Glutamatergic neuron (in vitro differentiated cells): ENCODE measurements at regions not wholly inside any gene's neighbourhood (a gene's known extent, or its start where the extent isn't known, plus 50 kb on each side); places are given as distances from the start of the nearest gene placed in this dataset.
"Not testable (repeated sequence)": the region's sequence is repeated elsewhere in the genome, so short reads cannot be mapped to it uniquely, and the experiment has no call there.

Source experiments
- DNase-seq: peaks from one replicate; pipeline ENCODE4 v3.0.0; 2022
- H3K27ac Mint-ChIP-seq: one replicate; pipeline ENCODE4 v1.8.0; 2020; ENCODE audit warnings: mild to moderate bottlenecking, mixed read lengths, inconsistent platforms; ENCODE audit not compliant: unreplicated experiment
- H3K27me3 Mint-ChIP-seq: one replicate; pipeline ENCODE4 v1.8.0; 2020; ENCODE audit warnings: mild to moderate bottlenecking, moderate library complexity, mixed read lengths, inconsistent platforms; ENCODE audit not compliant: unreplicated experiment
- H3K36me3 Mint-ChIP-seq: one replicate; pipeline ENCODE4 v1.8.0; 2020; ENCODE audit warnings: mild to moderate bottlenecking, mixed read lengths, inconsistent platforms; ENCODE audit not compliant: unreplicated experiment
- H3K4me1 Mint-ChIP-seq: one replicate; pipeline ENCODE4 v1.8.0; 2020; ENCODE audit warnings: mild to moderate bottlenecking, low read depth, mixed read lengths, inconsistent platforms; ENCODE audit not compliant: unreplicated experiment
- H3K4me3 Mint-ChIP-seq: one replicate; pipeline ENCODE4 v1.8.0; 2020; ENCODE audit warnings: mild to moderate bottlenecking, mixed read lengths, inconsistent platforms; ENCODE audit not compliant: unreplicated experiment
- H3K9me3 Mint-ChIP-seq: one replicate; pipeline ENCODE4 v1.8.0; 2020; ENCODE audit warnings: mild to moderate bottlenecking, moderate library complexity, mixed read lengths, inconsistent platforms; ENCODE audit not compliant: unreplicated experiment
- CTCF ChIP-seq: fragments of 200-600 bp; sonication (generic); IDR thresholded peaks from one replicate; pipeline ENCODE4 v1.5.0; 2021; ENCODE audit not compliant: partially characterized antibody, unreplicated experiment

GRCh38 chrX:108947205-108947604 lies 210.8 kb upstream of the IRS4 start:
- no peak overlapping the region for H3K27ac Mint-ChIP-seq
- H3K4me3 Mint-ChIP-seq, result no peak overlapping the region
- no peaks in the 10 kb centered on the region for H3K36me3 Mint-ChIP-seq
- H3K9me3 Mint-ChIP-seq, result peaks cover 3% of the 10 kb centered on the region
- H3K27me3 Mint-ChIP-seq, result no peaks in the 10 kb centered on the region
- peak; percentile 3 for DNase-seq
- TF ChIP-seq CTCF, result no peak
- peaks cover 2% of the 10 kb centered on the region for H3K4me1 Mint-ChIP-seq

DNA sequence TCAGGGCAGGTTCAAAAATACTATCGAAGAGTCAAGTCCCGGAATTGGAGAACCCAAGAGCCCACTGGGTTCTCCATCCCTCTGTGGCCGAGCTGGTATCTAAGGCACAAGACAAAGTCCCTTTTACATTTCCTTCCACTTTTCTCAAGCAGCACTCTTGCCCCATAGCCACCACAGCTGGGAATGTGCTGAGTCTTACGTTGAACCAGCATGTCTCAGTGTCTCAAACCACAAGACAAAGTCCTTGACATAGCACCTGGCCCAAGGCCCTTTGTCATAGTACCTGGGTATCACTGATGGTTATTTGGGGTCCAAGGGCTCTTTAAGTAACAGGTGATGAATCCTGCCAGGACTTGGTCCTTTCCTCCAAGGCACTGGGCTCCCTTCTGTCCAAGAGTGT lies 210.2 kb upstream of the IRS4 start:
- Mint-ChIP-seq H3K9me3 (peaks cover 3% of the 10 kb centered on the region), H3K4me3 (no peak overlapping the region), H3K27me3 (no peaks in the 10 kb centered on the region), H3K36me3 (no peaks in the 10 kb centered on the region), H3K4me1 (peaks cover 2% of the 10 kb centered on the region), H3K27ac (no peak overlapping the region)
- no peak for TF ChIP-seq CTCF
- no peak for DNase-seq

GRCh38 chrX:108945883-108946523 lies 209.6 kb upstream of the IRS4 start:
- no peak for TF ChIP-seq CTCF
- no peak for DNase-seq
- H3K27ac Mint-ChIP-seq, result no peak overlapping the region
- no peaks in the 10 kb centered on the region for H3K36me3 Mint-ChIP-seq
- H3K4me3 Mint-ChIP-seq, result no peak overlapping the region
- H3K27me3 Mint-ChIP-seq, result no peaks in the 10 kb centered on the region
- peaks cover 2% of the 10 kb centered on the region for H3K4me1 Mint-ChIP-seq
- peaks cover 3% of the 10 kb centered on the region for H3K9me3 Mint-ChIP-seq

GRCh38 chrX:108914791-108915190 lies 178.4 kb upstream of the IRS4 start:
- Mint-ChIP-seq H3K4me3 (no peak overlapping the region), H3K36me3 (no peaks in the 10 kb centered on the region), H3K4me1 (no peaks in the 10 kb centered on the region), H3K27me3 (no peaks in the 10 kb centered on the region), H3K27ac (no peak overlapping the region), H3K9me3 (peaks cover 1% of the 10 kb centered on the region)
- TF ChIP-seq CTCF, result no peak
- no peak for DNase-seq

GRCh38 chrX:108903831-108904230 lies 167.5 kb upstream of the IRS4 start:
- H3K27ac Mint-ChIP-seq, DNase-seq, H3K36me3 Mint-ChIP-seq, H3K4me1 Mint-ChIP-seq, H3K4me3 Mint-ChIP-seq, H3K9me3 Mint-ChIP-seq, H3K27me3 Mint-ChIP-seq: not testable (repeated sequence)

- no peak for DNase-seq
- H3K4me3 Mint-ChIP-seq, result no peak overlapping the region
- H3K27ac Mint-ChIP-seq, result no peak overlapping the region
- no peak for TF ChIP-seq CTCF
- H3K27me3 Mint-ChIP-seq, result peaks cover 2% of the 10 kb centered on the region
- H3K9me3 Mint-ChIP-seq, result no peaks in the 10 kb centered on the region
- H3K36me3 Mint-ChIP-seq, result peaks cover 6% of the 10 kb centered on the region
- H3K4me1 Mint-ChIP-seq, result no peaks in the 10 kb centered on the region
These were observed 164.0 kb upstream of the IRS4 start for GRCh38 chrX:108900333-108900732.

DNA sequence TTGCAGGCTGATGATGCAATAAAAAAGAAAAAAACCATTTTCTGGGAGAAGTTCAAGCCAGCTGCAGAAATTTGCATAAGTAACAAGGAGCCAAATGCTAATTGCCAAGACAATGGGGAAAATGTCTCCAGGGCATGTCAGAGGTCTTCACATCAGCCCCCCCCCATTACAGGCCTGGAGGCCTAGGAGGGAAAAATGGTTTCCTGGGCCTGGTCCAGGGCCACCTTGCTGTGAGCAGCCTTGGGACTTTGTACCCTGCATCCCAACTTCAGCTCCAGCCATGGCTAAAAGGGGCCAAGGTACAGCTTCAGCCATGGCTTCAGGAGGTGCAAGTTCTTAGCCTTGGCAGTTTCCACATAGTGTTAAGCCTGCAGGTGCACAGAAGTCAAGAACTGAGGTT lies 160.0 kb upstream of the IRS4 start:
- H3K9me3 Mint-ChIP-seq, H3K27me3 Mint-ChIP-seq, H3K4me1 Mint-ChIP-seq, H3K4me3 Mint-ChIP-seq, DNase-seq, H3K27ac Mint-ChIP-seq, H3K36me3 Mint-ChIP-seq: not testable (repeated sequence)
